Myocyte (in vitro differentiated cells): ENCODE measurements at regions not wholly inside any gene's neighbourhood (a gene's known extent, or its start where the extent isn't known, plus 50 kb on each side); places are given as distances from the start of the nearest gene placed in this dataset.
"Not testable (repeated sequence)": the region's sequence is repeated elsewhere in the genome, so short reads cannot be mapped to it uniquely, and the experiment has no call there.

ENCODE experiments used
- DNase-seq: peaks from one replicate; pipeline ENCODE4 v3.0.0-alpha.2; 2012; ENCODE audit warnings: low read depth

GRCh38 chr13:109702030-109702597, 84.3 kb downstream of the IRS2 start:
- not testable (repeated sequence) for DNase-seq

- DNase-seq, result peak; percentile 52
These were observed 86.2 kb downstream of the IRS2 start for GRCh38 chr13:109700176-109700575.

- no peak for DNase-seq
These were observed 86.7 kb downstream of the IRS2 start for GRCh38 chr13:109699628-109700071.

GRCh38 chr13:109698779-109699178, 87.6 kb downstream of the IRS2 start:
- DNase-seq, result peak; percentile 25

GRCh38 chr13:109697936-109698335, 88.4 kb downstream of the IRS2 start:
- peak; percentile 27 for DNase-seq

GRCh38 chr13:109695402-109696190, 90.8 kb downstream of the IRS2 start:
- DNase-seq, result no peak

GRCh38 chr13:109694972-109695371, 91.4 kb downstream of the IRS2 start:
- no peak for DNase-seq

GRCh38 chr13:109693213-109693612, 93.2 kb downstream of the IRS2 start:
- no peak for DNase-seq

GRCh38 chr13:109691689-109692088, 94.7 kb downstream of the IRS2 start:
- no peak for DNase-seq

- DNase-seq, result no peak
These were observed 98.6 kb downstream of the IRS2 start for GRCh38 chr13:109687559-109688448.

- DNase-seq, result no peak
These were observed 101.2 kb downstream of the IRS2 start for GRCh38 chr13:109685203-109685602.

GRCh38 chr13:109684824-109685202, 101.6 kb downstream of the IRS2 start:
- DNase-seq, result peak; percentile 34

- DNase-seq, result no peak
These were observed 102.1 kb downstream of the IRS2 start for GRCh38 chr13:109684084-109684823.

GRCh38 chr13:109682534-109683244, 103.7 kb downstream of the IRS2 start:
- no peak for DNase-seq

GRCh38 chr13:109680930-109681329, 105.5 kb downstream of the IRS2 start:
- no peak for DNase-seq

GRCh38 chr13:109680288-109680687, 106.1 kb downstream of the IRS2 start:
- DNase-seq, result no peak

GRCh38 chr13:109678459-109678858, 107.9 kb downstream of the IRS2 start:
- DNase-seq, result no peak

GRCh38 chr13:109677206-109677605, 109.2 kb downstream of the IRS2 start:
- DNase-seq, result no peak

- no peak for DNase-seq
These were observed 112.9 kb downstream of the IRS2 start for GRCh38 chr13:109673477-109673876.

GRCh38 chr13:109672545-109672944, 113.8 kb downstream of the IRS2 start:
- no peak for DNase-seq

GRCh38 chr13:109671919-109672318, 114.5 kb downstream of the IRS2 start:
- DNase-seq, result no peak
